HEK293T (cell line): ENCODE measurements at regions not wholly inside any gene's neighbourhood (a gene's known extent, or its start where the extent isn't known, plus 50 kb on each side); places are given as distances from the start of the nearest gene placed in this dataset.

Experiments used
- CTCF ChIA-PET: fragments of 350-600 bp; formaldehyde crosslinking; extraction: SDS; loops from one replicate; lab custom pipeline; 2021; ENCODE audit warnings: antibody characterized with exemption, inconsistent platforms; lab: Yijun Ruan, JAX
- POLR2A ChIA-PET: fragments of 350-600 bp; formaldehyde crosslinking; extraction: SDS; loops from one replicate; lab custom pipeline; 2020; ENCODE audit warnings: antibody characterized with exemption, inconsistent platforms; lab: Yijun Ruan, JAX
- DNase-seq: peaks from one replicate; pipeline ENCODE4 v3.0.0; 2012; ENCODE audit warnings: mixed read lengths; ENCODE audit errors: extremely low spot score
- ARNT ChIP-seq: fragments of 450-650 bp; IDR thresholded peaks from 2 replicates; pipeline ENCODE4 v1.6.1; 2017; ENCODE audit warnings: mild to moderate bottlenecking
- BHLHE40 ChIP-seq: fragments of 450-650 bp; IDR thresholded peaks from 2 replicates; pipeline ENCODE4 v1.6.1; 2016; ENCODE audit warnings: mild to moderate bottlenecking, moderate library complexity, borderline replicate concordance
- CTBP1 ChIP-seq: fragments of 450-650 bp; IDR thresholded peaks from 2 replicates; pipeline ENCODE4 v1.6.1; 2016; ENCODE audit warnings: borderline replicate concordance
- ELF4 ChIP-seq: fragments of 450-650 bp; IDR thresholded peaks from 2 replicates; pipeline ENCODE4 v1.6.1; 2017; ENCODE audit warnings: antibody characterized with exemption
- FOXA1 ChIP-seq: fragments of 450-650 bp; IDR thresholded peaks from 2 replicates; pipeline ENCODE4 v1.6.1; 2016; ENCODE audit warnings: mild to moderate bottlenecking
- FOXK2 ChIP-seq: fragments of 450-650 bp; IDR thresholded peaks from 2 replicates; pipeline ENCODE4 v1.6.1; 2016; ENCODE audit warnings: mild to moderate bottlenecking
- FOXM1 ChIP-seq: fragments of 450-650 bp; IDR thresholded peaks from 2 replicates; pipeline ENCODE4 v1.6.1; 2017; ENCODE audit warnings: mild to moderate bottlenecking, borderline replicate concordance
- HDGF ChIP-seq: fragments of 450-650 bp; IDR thresholded peaks from 2 replicates; pipeline ENCODE4 v1.6.1; 2017; ENCODE audit warnings: antibody characterized with exemption, borderline replicate concordance
- L3MBTL2 ChIP-seq: fragments of 450-650 bp; conservative IDR thresholded peaks from 2 replicates; pipeline ENCODE4 v1.6.1; 2016; ENCODE audit warnings: mild to moderate bottlenecking
- LEF1 ChIP-seq: fragments of 450-650 bp; IDR thresholded peaks from 2 replicates; pipeline ENCODE4 v1.6.1; 2017; ENCODE audit warnings: mild to moderate bottlenecking, borderline replicate concordance
- NFRKB ChIP-seq: fragments of 450-650 bp; IDR thresholded peaks from 2 replicates; pipeline ENCODE4 v1.6.1; 2016; ENCODE audit warnings: mild to moderate bottlenecking, moderate library complexity
- SP1 ChIP-seq: fragments of 450-650 bp; IDR thresholded peaks from 2 replicates; pipeline ENCODE4 v1.6.1; 2017
- SUZ12 ChIP-seq: fragments of 450-650 bp; IDR thresholded peaks from 2 replicates; pipeline ENCODE4 v1.6.1; 2016; ENCODE audit warnings: mild to moderate bottlenecking
- TARDBP ChIP-seq: fragments of 450-650 bp; IDR thresholded peaks from 2 replicates; pipeline ENCODE4 v1.6.1; 2016
- ZNF384 ChIP-seq: fragments of 450-650 bp; IDR thresholded peaks from 2 replicates; pipeline ENCODE4 v1.6.1; 2016
- TF ChIP-seq, protein P1 (sequence below): fragments of 450-650 bp; IDR thresholded peaks from 2 replicates; pipeline ENCODE4 v1.6.1; 2016

DNA sequence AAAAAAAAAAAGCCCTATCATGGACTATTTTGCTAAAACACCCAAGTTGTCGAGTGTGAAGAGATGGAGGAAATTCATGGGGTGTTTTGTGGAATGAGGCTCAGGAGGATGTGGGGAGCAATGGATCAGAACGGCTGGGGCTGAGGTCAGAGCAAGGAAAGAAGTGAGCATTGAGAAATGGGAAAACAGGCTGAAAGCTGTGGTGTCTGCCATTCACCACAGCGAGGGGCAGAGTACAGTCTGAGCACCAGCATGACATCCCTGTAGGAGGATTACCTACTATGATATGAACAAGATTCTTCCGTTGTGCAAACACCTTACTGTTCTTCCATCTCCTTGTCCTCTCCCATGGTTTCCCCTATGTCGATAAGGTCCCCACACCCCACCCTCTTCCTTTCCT lies 193.1 kb downstream of the TMEM114 start:
- ChIA-PET CTCF (no interaction called here), POLR2A (no interaction called here)
- no peak for TF ChIP-seq BHLHE40
- TF ChIP-seq FOXK2: no peak
- DNase-seq: no peak

DNA sequence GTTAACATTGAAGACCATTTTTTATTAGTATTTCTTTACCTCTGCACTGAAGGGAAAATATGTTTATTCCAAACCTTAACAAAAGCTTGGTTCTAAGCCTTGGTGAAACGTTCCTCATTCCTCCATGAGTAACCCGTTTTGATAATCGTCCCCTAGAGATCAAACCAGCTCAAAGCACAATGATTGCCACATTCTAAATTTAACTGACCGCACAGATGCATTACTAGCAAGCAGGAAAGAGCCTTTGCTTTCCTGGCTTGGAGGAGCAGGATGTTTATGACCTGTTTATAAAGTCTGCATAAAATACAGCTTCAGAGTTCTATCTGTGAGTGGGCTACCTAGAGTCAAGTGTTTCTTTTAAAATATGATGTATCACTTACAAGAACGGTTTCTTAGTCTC lies 193.8 kb downstream of the TMEM114 start:
- POLR2A ChIA-PET: no interaction called here
- no peak for TF ChIP-seq CTBP1
- TF ChIP-seq SP1: no peak
- no peak for TF ChIP-seq FOXM1
- no peak for TF ChIP-seq ZNF384
- CTCF ChIA-PET: no interaction called here
- no peak for DNase-seq

DNA sequence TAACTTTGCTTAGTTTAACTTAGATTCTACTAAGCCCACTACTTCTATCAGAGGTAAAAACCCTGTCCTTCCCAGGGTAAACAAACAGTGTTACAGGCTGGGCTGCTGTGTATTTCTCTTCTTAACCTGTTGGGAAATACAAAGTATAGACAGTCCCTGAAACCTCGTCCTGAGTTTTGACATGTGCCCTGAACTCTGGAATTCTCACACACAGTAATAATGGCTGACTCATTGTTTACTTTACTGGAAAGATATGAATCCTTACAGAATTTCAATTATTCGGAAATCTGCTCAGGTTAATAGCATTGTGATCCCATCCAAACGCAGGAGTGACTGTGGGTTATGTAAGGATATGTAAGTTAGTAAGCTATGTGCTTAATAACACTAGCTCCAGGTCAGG lies 199.1 kb downstream of the TMEM114 start:
- ChIA-PET POLR2A (no interaction called here), CTCF (no interaction called here)
- no peak for DNase-seq
- TF ChIP-seq FOXA1 (no peak), SUZ12 (no peak), CTBP1 (no peak), LEF1 (no peak), HDGF (no peak), SP1 (no peak), BHLHE40 (no peak)

DNA sequence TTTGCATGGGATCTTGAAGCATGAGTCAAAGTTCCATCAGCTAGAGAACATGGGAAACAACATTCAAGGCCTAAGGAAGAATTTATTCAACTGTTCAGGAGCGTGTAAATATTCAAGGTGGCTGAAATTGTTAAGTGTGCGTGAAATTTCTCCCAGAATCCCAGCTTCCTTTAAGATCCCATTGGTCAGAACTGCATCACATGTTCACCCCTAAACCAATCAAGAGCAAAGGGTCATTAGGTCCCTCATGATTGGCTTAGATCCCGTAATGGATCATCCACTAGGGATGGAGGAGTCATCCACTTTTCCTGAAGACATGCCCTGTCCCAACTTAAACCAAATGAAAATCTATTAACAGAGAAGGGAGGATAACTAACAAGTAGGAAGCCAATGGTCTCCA lies 201.6 kb downstream of the TMEM114 start:
- ChIA-PET POLR2A (no interaction called here), CTCF (no interaction called here)
- no peak for TF ChIP-seq L3MBTL2
- no peak for TF ChIP-seq ELF4
- TF ChIP-seq SUZ12: no peak
- no peak for TF ChIP-seq FOXK2
- TF ChIP-seq FOXA1: no peak
- no peak for TF ChIP-seq TARDBP
- TF ChIP-seq ZNF384: no peak
- TF ChIP-seq FOXM1: no peak
- TF ChIP-seq LEF1: no peak
- TF ChIP-seq, protein P1, sequence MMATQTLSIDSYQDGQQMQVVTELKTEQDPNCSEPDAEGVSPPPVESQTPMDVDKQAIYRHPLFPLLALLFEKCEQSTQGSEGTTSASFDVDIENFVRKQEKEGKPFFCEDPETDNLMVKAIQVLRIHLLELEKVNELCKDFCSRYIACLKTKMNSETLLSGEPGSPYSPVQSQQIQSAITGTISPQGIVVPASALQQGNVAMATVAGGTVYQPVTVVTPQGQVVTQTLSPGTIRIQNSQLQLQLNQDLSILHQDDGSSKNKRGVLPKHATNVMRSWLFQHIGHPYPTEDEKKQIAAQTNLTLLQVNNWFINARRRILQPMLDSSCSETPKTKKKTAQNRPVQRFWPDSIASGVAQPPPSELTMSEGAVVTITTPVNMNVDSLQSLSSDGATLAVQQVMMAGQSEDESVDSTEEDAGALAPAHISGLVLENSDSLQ: no peak
- no peak for TF ChIP-seq NFRKB
- TF ChIP-seq ARNT: no peak
- TF ChIP-seq BHLHE40: no peak
- no peak for TF ChIP-seq HDGF
- TF ChIP-seq SP1: no peak
- no peak for TF ChIP-seq CTBP1
- DNase-seq: no peak

DNA sequence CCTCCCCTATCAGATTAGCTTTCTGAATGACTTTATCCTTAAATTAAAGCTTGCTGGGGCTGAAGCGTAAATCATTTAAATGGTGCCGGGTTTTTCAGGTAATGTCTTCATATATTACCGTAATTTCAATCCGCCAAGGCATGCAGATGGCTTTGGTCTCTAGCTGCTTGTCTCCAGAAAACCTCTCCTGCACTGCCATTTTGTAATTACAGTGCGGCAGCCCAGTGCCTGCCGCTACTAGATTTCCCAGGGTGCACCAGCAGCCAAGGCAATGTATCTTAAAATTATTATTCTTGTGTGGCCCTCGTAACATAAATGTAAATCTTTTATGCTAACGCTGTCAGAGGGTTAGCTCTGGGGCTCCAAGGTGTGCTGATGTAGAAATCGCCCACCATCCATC lies 208.5 kb downstream of the TMEM114 start:
- POLR2A ChIA-PET: no interaction called here
- CTCF ChIA-PET: no interaction called here
- TF ChIP-seq ZNF384 (no peak), FOXA1 (no peak), ELF4 (no peak), NFRKB (no peak), HDGF (no peak), FOXM1 (no peak), FOXK2 (no peak), L3MBTL2 (no peak), BHLHE40 (no peak), TARDBP (no peak), ARNT (no peak), SUZ12 (no peak), SP1 (no peak), LEF1 (no peak), CTBP1 (no peak)
- TF ChIP-seq, protein P1: no peak
- DNase-seq: no peak

DNA sequence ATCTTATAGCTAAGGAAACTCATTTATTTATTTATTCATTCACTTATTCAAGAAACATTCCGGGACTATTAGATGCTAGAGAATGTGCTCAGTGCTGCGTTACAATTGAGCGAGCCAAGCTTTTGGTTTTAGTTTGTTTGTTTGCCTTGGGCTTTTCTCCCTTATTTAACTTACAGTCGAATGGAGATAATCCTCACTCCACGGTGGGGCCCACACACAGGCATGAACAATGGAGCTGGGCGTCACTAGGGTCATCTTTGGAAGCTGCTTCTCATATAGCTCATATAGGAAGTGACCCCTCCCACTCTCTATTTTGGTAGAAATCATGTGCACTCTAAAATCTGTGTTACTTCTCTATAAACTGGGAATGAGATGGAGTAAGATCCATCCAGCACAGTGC lies 210.0 kb downstream of the TMEM114 start:
- DNase-seq: no peak
- ChIA-PET CTCF (no interaction called here), POLR2A (no interaction called here)
- no peak for TF ChIP-seq L3MBTL2
- no peak for TF ChIP-seq CTBP1
- TF ChIP-seq LEF1: no peak
- no peak for TF ChIP-seq FOXK2
- no peak for TF ChIP-seq FOXA1
- TF ChIP-seq ELF4: no peak
- no peak for TF ChIP-seq TARDBP
- no peak for TF ChIP-seq ARNT
- no peak for TF ChIP-seq NFRKB
- TF ChIP-seq BHLHE40: no peak
- no peak for TF ChIP-seq HDGF
- no peak for TF ChIP-seq SUZ12
- no peak for TF ChIP-seq FOXM1
- no peak for TF ChIP-seq ZNF384
- no peak for TF ChIP-seq SP1

DNA sequence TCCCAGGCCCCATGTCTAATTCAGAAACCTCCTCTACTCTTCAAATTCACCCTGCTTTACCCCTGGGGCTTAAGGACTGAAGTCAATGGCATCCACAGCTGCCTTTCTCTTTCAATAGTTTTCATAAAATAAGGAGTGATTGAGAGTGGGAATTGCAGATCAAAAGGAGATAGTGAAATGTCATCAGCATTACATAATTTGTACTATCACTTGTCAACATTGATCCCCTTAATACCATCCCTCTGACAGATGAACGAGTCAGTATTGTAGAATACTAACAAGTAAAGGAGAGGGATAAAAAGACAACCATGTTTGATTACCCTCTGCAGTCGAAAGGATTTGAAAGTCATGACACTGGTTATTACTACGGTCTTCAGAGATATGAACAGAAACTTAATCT lies 212.4 kb downstream of the TMEM114 start:
- no peak for TF ChIP-seq FOXK2
- TF ChIP-seq ZNF384: no peak
- TF ChIP-seq FOXM1: no peak
- no peak for TF ChIP-seq FOXA1
- TF ChIP-seq, protein P1: no peak
- POLR2A ChIA-PET: no interaction called here
- CTCF ChIA-PET: no interaction called here
- no peak for DNase-seq
